Activated naive CD8-positive, alpha-beta T cell treated with anti-CD3 and anti-CD28 coated beads for 36 hours (primary cell): ENCODE measurements at regions not wholly inside any gene's neighbourhood (a gene's known extent, or its start where the extent isn't known, plus 50 kb on each side); places are given as distances from the start of the nearest gene placed in this dataset.

Source experiments
- DNase-seq: peaks from one replicate; pipeline ENCODE4 v3.0.0; 2021
- H3K27ac Mint-ChIP-seq: one replicate; pipeline ENCODE4 v1.8.0; 2022; ENCODE audit warnings: mild to moderate bottlenecking, moderate library complexity, mixed read lengths
- H3K27me3 Mint-ChIP-seq: one replicate; pipeline ENCODE4 v1.8.0; 2022; ENCODE audit warnings: mild to moderate bottlenecking, mixed read lengths
- H3K36me3 Mint-ChIP-seq: one replicate; pipeline ENCODE4 v1.8.0; 2021; ENCODE audit warnings: mild to moderate bottlenecking, mixed read lengths
- H3K4me1 Mint-ChIP-seq: one replicate; pipeline ENCODE4 v1.8.0; 2021; ENCODE audit warnings: mixed read lengths
- H3K4me3 Mint-ChIP-seq: one replicate; pipeline ENCODE4 v1.8.0; 2022; ENCODE audit warnings: mild to moderate bottlenecking, moderate library complexity, mixed read lengths
- H3K9me3 Mint-ChIP-seq: one replicate; pipeline ENCODE4 v1.8.0; 2022; ENCODE audit warnings: mixed read lengths

GRCh38 chr7:47704936-47705335 is 123.0 kb upstream of the TNS3 start:
- no peak overlapping the region for H3K4me3 Mint-ChIP-seq
- no peaks in the 10 kb centered on the region for H3K9me3 Mint-ChIP-seq
- H3K27ac Mint-ChIP-seq: no peak overlapping the region

GRCh38 chr7:47702080-47702479 is 120.2 kb upstream of the TNS3 start:
- Mint-ChIP-seq H3K36me3 (no peaks in the 10 kb centered on the region), H3K9me3 (no peaks in the 10 kb centered on the region), H3K4me1 (no peaks in the 10 kb centered on the region), H3K27ac (no peak overlapping the region), H3K27me3 (no peaks in the 10 kb centered on the region), H3K4me3 (no peak overlapping the region)
- DNase-seq: no peak

More at GRCh38 chr7:47704936-47705335, 123.0 kb upstream of the TNS3 start:
- Mint-ChIP-seq H3K36me3 (no peaks in the 10 kb centered on the region), H3K4me1 (no peaks in the 10 kb centered on the region), H3K27me3 (no peaks in the 10 kb centered on the region)
- no peak for DNase-seq

GRCh38 chr7:47698386-47698785 is 116.5 kb upstream of the TNS3 start:
- no peaks in the 10 kb centered on the region for H3K9me3 Mint-ChIP-seq
- H3K36me3 Mint-ChIP-seq: no peaks in the 10 kb centered on the region
- no peaks in the 10 kb centered on the region for H3K4me1 Mint-ChIP-seq
- no peak overlapping the region for H3K4me3 Mint-ChIP-seq
- DNase-seq: no peak
- no peaks in the 10 kb centered on the region for H3K27me3 Mint-ChIP-seq
- H3K27ac Mint-ChIP-seq: no peak overlapping the region

GRCh38 chr7:47697543-47697942 is 115.6 kb upstream of the TNS3 start:
- no peaks in the 10 kb centered on the region for H3K36me3 Mint-ChIP-seq
- H3K9me3 Mint-ChIP-seq: no peaks in the 10 kb centered on the region
- H3K4me3 Mint-ChIP-seq: no peak overlapping the region
- no peak for DNase-seq
- H3K27me3 Mint-ChIP-seq: peaks cover 3% of the 10 kb centered on the region
- H3K27ac Mint-ChIP-seq: no peak overlapping the region
- no peaks in the 10 kb centered on the region for H3K4me1 Mint-ChIP-seq

- H3K27me3 Mint-ChIP-seq: peaks cover 3% of the 10 kb centered on the region
- H3K4me3 Mint-ChIP-seq: no peak overlapping the region
- DNase-seq: no peak
- no peaks in the 10 kb centered on the region for H3K36me3 Mint-ChIP-seq
- H3K27ac Mint-ChIP-seq: no peak overlapping the region
- H3K9me3 Mint-ChIP-seq: no peaks in the 10 kb centered on the region
- no peaks in the 10 kb centered on the region for H3K4me1 Mint-ChIP-seq
These were observed 114.3 kb upstream of the TNS3 start for GRCh38 chr7:47696152-47696710.

- H3K4me1 Mint-ChIP-seq: no peaks in the 10 kb centered on the region
These were observed 111.3 kb upstream of the TNS3 start for GRCh38 chr7:47693216-47693615.

GRCh38 chr7:47691988-47692387 is 110.1 kb upstream of the TNS3 start:
- peaks cover 3% of the 10 kb centered on the region for H3K27me3 Mint-ChIP-seq
- no peaks in the 10 kb centered on the region for H3K9me3 Mint-ChIP-seq
- H3K4me1 Mint-ChIP-seq: no peaks in the 10 kb centered on the region
- no peak overlapping the region for H3K27ac Mint-ChIP-seq
- H3K36me3 Mint-ChIP-seq: no peaks in the 10 kb centered on the region
- DNase-seq: no peak
- H3K4me3 Mint-ChIP-seq: no peak overlapping the region

More at GRCh38 chr7:47693216-47693615, 111.3 kb upstream of the TNS3 start:
- Mint-ChIP-seq H3K36me3 (no peaks in the 10 kb centered on the region), H3K9me3 (no peaks in the 10 kb centered on the region), H3K27ac (no peak overlapping the region), H3K27me3 (peaks cover 3% of the 10 kb centered on the region), H3K4me3 (no peak overlapping the region)
- DNase-seq: no peak

GRCh38 chr7:47690902-47691558 is 109.1 kb upstream of the TNS3 start:
- H3K27me3 Mint-ChIP-seq: peaks cover 3% of the 10 kb centered on the region

GRCh38 chr7:47689558-47689957 is 107.6 kb upstream of the TNS3 start:
- H3K36me3 Mint-ChIP-seq: no peaks in the 10 kb centered on the region
- no peaks in the 10 kb centered on the region for H3K4me1 Mint-ChIP-seq
- peaks cover 3% of the 10 kb centered on the region for H3K27me3 Mint-ChIP-seq
- no peak overlapping the region for H3K27ac Mint-ChIP-seq
- H3K9me3 Mint-ChIP-seq: no peaks in the 10 kb centered on the region
- no peak for DNase-seq
- no peak overlapping the region for H3K4me3 Mint-ChIP-seq

More at GRCh38 chr7:47690902-47691558, 109.1 kb upstream of the TNS3 start:
- H3K9me3 Mint-ChIP-seq: no peaks in the 10 kb centered on the region
- no peak overlapping the region for H3K4me3 Mint-ChIP-seq
- H3K27ac Mint-ChIP-seq: no peak overlapping the region
- DNase-seq: no peak
- no peaks in the 10 kb centered on the region for H3K4me1 Mint-ChIP-seq
- no peaks in the 10 kb centered on the region for H3K36me3 Mint-ChIP-seq

GRCh38 chr7:47688311-47689100 is 106.6 kb upstream of the TNS3 start:
- Mint-ChIP-seq H3K27me3 (peaks cover 3% of the 10 kb centered on the region), H3K36me3 (no peaks in the 10 kb centered on the region), H3K9me3 (no peaks in the 10 kb centered on the region), H3K4me3 (no peak overlapping the region), H3K4me1 (no peaks in the 10 kb centered on the region), H3K27ac (no peak overlapping the region)
- no peak for DNase-seq

- H3K4me3 Mint-ChIP-seq: no peak overlapping the region
These were observed 103.9 kb upstream of the TNS3 start for GRCh38 chr7:47685712-47686376.

GRCh38 chr7:47685151-47685550 is 103.2 kb upstream of the TNS3 start:
- Mint-ChIP-seq H3K4me3 (no peak overlapping the region), H3K9me3 (no peaks in the 10 kb centered on the region), H3K4me1 (no peaks in the 10 kb centered on the region), H3K36me3 (no peaks in the 10 kb centered on the region), H3K27ac (no peak overlapping the region), H3K27me3 (no peaks in the 10 kb centered on the region)
- no peak for DNase-seq

More at GRCh38 chr7:47685712-47686376, 103.9 kb upstream of the TNS3 start:
- Mint-ChIP-seq H3K4me1 (no peaks in the 10 kb centered on the region), H3K36me3 (no peaks in the 10 kb centered on the region), H3K27ac (no peak overlapping the region), H3K9me3 (no peaks in the 10 kb centered on the region), H3K27me3 (no peaks in the 10 kb centered on the region)
- DNase-seq: no peak

- Mint-ChIP-seq H3K4me1 (no peaks in the 10 kb centered on the region), H3K4me3 (no peak overlapping the region), H3K27me3 (no peaks in the 10 kb centered on the region), H3K36me3 (no peaks in the 10 kb centered on the region), H3K9me3 (no peaks in the 10 kb centered on the region), H3K27ac (no peak overlapping the region)
- DNase-seq: no peak
These were observed 102.8 kb upstream of the TNS3 start for GRCh38 chr7:47684728-47685127.

- H3K4me1 Mint-ChIP-seq: no peaks in the 10 kb centered on the region
- no peaks in the 10 kb centered on the region for H3K36me3 Mint-ChIP-seq
- no peaks in the 10 kb centered on the region for H3K27me3 Mint-ChIP-seq
- no peak overlapping the region for H3K27ac Mint-ChIP-seq
- DNase-seq: no peak
- H3K4me3 Mint-ChIP-seq: no peak overlapping the region
- no peaks in the 10 kb centered on the region for H3K9me3 Mint-ChIP-seq
These were observed 101.6 kb upstream of the TNS3 start for GRCh38 chr7:47683485-47683898.

- no peaks in the 10 kb centered on the region for H3K4me1 Mint-ChIP-seq
- DNase-seq: no peak
- H3K4me3 Mint-ChIP-seq: no peak overlapping the region
- no peak overlapping the region for H3K27ac Mint-ChIP-seq
- H3K36me3 Mint-ChIP-seq: no peaks in the 10 kb centered on the region
- H3K9me3 Mint-ChIP-seq: no peaks in the 10 kb centered on the region
- no peaks in the 10 kb centered on the region for H3K27me3 Mint-ChIP-seq
These were observed 101.0 kb upstream of the TNS3 start for GRCh38 chr7:47682874-47683273.
